Activated CD4-positive, alpha-beta T cell treated with anti-CD3 and anti-CD28 coated beads for 1 hour (primary cell): ENCODE measurements at regions not wholly inside any gene's neighbourhood (a gene's known extent, or its start where the extent isn't known, plus 50 kb on each side); places are given as distances from the start of the nearest gene placed in this dataset.
"Not testable (repeated sequence)": the region's sequence is repeated elsewhere in the genome, so short reads cannot be mapped to it uniquely, and the experiment has no call there.

Experiments
- DNase-seq: peaks from one replicate; pipeline ENCODE4 v3.0.0-alpha.2; 2020

DNA sequence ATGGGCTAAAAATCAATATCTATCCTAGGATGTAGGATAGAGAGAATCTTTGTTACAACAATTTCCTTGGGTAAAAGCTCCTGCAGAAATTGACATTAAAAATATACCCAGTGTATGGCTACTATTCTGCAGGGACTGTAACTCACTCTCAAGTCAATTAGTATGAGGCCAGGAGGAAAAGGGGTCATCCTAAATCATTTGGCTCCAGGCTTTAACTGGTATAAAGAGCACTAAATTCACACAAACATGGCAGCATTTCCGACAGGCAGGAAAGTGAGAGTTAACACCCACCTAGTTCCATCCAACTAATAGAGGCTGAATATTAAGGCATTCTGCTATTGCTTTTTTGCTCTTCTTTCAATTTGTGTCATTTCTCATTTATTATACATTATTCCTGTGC, 218.6 kb upstream of the C1orf87 start:
- DNase-seq = no peak

DNA sequence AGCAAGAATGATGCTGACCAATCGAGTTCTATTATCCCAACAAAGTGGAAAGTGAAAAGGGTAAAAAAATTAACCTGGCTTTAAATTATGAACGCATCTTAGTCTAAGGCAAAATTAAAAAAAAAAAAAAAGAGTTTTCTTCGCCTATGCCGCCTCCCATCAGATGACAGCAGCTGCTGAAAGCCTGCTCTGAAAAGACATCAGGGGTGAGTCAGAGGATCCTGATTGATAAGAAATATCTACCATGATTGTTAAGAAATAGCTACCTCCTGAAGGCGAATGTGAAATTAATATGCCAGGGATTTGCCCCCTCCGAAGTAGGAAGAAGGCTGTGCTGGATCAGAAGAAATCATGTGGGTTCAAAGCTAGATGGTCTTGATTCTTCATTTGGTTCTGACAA, 216.8 kb upstream of the C1orf87 start:
- DNase-seq = no peak

DNA sequence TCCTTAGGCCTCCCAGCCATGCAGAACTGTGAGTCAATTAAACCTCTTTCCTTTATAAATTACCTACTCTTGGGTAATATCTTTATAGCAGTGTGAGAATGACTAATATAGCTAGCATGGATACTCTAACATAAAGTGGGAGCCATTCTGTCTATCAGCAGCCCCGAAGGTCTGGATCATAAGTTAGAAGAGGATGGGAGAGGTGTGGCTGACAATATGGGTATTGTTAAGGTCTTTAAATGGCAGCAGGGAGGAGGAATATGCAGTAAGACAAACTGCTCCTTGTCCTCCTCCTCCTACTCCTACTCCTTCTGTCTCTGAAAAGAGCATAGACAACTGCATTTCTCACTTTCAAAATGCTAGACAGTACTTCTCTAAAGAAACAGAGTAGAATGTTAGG, 214.0 kb upstream of the C1orf87 start:
- DNase-seq = no peak

- no peak for DNase-seq
These were observed 210.1 kb upstream of the C1orf87 start for GRCh38 chr1:60283690-60284089.

GRCh38 chr1:60281360-60281932, 207.9 kb upstream of the C1orf87 start:
- DNase-seq = no peak

DNA sequence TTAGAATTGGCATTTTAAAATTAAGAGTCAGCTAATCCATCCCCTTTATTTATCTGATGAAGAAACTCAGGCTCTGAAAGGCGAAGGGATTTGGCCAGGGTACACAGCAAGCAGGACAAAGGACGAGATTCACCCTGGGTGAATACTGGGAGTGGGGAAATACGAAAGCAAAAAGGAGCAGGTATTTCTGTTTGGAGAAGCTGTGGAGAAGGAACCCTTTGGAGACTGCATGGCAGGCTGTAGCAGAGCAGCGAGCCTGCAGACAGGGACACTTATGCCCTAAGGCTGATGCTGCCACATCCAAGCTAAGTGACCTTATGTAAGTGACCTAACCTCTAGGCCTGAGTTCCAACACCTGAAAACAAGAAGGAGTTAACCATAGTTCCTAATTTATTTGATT, 207.2 kb upstream of the C1orf87 start:
- DNase-seq = no peak

DNA sequence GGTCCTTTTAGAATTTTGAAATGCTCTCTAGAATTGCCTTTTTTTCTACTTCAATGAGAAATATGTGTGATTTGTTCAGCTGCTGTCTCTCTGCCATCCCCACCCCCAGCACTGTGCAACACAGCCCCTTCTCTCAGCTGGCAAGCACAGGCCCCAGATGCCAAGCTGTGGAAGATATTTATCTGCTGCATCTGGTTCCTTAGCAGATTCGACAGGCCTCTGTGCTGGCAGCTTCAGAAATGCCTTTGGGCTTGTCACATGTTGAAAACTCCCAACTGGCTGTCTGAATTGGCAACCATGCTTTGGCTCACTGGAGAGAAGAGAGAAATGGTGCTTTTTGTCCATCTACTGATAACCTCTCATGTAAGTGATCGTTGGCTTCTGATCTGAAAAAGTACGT, 206.7 kb upstream of the C1orf87 start:
- DNase-seq = no peak

GRCh38 chr1:60279798-60280197, 206.2 kb upstream of the C1orf87 start:
- DNase-seq = no peak

- DNase-seq = no peak
These were observed 203.7 kb upstream of the C1orf87 start for GRCh38 chr1:60277269-60277668.

- no peak for DNase-seq
These were observed 201.1 kb upstream of the C1orf87 start for GRCh38 chr1:60274422-60275290.

DNA sequence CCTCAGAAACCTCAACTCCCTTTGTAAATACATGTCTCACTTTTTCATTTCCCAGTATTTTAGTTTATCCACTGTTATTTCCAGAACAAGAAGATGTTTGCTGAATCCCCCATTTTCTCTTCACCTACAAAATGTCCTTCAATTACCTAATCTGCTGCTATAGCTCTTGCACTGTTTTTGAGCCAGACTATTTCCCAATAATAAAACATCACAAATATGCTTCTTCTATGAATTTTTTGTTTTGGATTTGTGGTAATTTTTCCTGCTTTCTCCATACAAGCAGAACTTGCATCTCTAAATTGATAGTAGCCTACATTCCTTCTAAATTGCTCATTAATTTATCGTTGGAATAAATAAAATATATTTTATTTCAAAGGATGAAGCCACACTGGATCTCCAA, 199.6 kb upstream of the C1orf87 start:
- no peak for DNase-seq

DNA sequence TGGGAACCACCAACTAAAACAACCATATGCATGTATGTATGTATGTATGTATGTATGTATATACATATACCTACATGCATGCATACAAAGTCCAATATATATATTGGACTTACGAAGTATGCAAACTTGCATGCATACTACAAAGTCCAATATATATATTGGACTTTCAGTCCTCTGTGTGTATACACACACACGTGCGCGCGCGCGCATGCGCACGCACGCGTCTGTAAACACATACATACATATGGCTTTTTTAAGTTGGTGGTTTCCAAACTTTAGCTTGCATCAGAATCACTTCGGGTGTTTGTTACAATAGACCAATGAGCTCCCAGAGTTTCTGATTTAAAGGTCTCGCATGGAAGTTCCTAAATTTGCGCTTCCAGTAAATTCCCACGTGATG, 197.5 kb upstream of the C1orf87 start:
- no peak for DNase-seq

DNA sequence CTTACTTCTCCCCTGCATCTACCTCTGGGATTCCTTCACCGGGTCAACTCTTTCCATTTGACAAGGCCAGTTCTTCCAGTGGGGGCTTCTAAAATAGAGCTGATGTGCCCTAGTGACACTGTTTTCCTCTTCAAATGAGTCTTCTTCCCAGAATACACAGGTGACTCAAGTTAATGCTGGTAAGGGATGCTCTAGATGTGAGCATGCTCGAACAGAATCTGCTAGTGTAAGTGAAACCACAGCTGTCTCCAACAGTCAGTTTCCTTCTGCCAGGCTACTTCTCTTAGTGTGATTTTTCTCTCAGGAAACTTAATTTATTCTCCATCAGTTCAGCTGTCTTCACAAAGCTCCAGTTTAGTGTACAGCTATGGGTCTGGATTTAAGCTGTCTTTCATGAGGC, 194.9 kb upstream of the C1orf87 start:
- DNase-seq = no peak

GRCh38 chr1:60265560-60266535, 192.3 kb upstream of the C1orf87 start:
- no peak for DNase-seq

DNA sequence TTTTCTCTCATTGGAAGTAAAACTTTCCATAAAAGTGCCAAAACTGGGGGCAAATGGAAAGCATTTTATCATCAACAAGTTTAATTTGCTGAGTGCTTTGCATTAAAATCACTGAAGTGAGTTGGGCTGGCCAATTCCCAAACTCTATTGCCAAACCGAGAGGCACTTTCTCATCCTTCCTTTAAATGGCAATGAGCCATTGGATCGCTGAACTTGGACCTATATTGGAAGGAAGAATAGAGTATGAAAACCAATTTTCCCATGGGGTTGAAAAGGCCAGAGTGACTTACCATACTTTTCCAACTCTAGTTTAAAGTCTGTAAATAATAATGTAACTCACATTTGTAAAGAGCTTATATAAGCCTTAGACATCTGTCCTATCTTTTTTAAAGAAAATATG, 189.1 kb upstream of the C1orf87 start:
- no peak for DNase-seq

- DNase-seq = no peak
These were observed 184.0 kb upstream of the C1orf87 start for GRCh38 chr1:60257531-60257930.

- DNase-seq = no peak
These were observed 182.0 kb upstream of the C1orf87 start for GRCh38 chr1:60255565-60255964.

DNA sequence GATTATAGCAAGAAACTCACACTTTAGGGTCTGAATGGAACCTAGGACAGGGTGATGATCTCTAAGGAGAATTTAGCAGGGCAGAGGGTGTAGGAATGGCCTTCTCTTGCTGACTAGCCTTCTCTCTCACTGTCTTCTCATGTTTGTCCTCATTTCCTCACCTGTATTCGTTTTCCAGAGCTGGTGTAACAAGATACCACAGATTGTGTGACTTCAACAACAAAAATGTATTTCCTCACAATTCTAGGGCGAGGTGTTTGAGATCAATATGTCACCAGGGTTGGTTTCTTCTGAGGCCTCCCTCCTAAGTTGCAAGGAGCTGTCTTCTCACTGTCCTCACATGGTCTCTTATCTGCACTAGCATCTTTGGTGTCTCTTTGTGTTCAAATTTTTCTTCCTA, 177.9 kb upstream of the C1orf87 start:
- no peak for DNase-seq

- DNase-seq = not testable (repeated sequence)
These were observed 173.9 kb upstream of the C1orf87 start for GRCh38 chr1:60247467-60247866.

GRCh38 chr1:60245324-60245723, 171.8 kb upstream of the C1orf87 start:
- no peak for DNase-seq

DNA sequence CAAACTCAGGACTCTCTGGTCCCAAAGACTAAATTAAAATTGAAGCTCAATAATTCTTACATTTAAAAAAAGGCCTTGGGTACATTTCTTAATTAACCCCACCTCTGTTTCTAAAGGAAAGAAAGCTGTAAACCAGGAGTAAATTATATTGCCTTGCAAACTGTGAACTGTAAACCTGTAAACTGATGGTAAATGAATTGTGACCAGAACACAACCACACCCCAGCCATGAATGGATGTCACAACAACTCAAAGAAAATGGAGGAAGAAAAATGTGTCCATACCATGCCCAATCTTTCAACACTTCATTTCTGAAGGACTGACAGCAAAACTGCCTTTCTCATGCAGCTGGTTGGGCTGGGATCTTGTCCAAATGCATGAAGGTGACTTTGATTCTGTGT, 171.3 kb upstream of the C1orf87 start:
- DNase-seq = no peak

DNA sequence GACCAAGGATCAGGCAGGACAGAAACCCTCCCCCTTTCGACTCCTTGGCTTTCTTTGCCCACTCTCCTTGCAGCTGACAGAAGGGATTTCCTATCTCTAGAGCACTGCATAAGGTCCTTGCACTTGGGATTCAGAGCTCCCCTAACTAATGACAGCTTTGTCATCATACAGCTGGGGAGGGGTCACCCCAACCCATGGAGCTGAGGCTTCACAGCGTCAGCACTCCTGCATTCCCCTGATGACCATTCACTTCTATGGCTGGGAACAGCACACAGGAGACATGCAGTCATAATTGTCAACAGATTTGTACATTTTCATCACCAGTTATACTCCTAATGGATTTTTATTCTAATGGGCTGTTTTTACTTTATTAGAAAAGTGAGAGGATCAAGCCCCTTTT, 161.7 kb upstream of the C1orf87 start:
- no peak for DNase-seq

DNA sequence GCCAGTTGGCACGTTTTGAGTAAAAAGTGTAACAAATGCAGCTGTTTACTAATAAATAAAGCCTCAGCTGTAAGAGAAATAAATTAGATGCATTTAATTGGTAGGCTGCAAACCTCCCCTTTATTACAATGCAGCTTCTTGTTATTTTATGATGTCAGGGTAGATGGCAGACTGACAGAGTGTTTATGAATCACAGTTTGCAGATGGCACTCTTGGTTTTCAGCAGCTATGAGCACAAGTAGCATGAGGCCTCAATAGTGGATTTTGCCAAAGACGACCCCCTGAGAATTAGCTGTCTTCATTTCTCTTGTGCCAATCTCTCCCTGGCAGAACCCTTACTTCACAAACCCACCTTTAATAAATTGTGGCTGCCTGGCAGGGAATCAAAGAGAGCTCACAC, 161.2 kb upstream of the C1orf87 start:
- DNase-seq = no peak

DNA sequence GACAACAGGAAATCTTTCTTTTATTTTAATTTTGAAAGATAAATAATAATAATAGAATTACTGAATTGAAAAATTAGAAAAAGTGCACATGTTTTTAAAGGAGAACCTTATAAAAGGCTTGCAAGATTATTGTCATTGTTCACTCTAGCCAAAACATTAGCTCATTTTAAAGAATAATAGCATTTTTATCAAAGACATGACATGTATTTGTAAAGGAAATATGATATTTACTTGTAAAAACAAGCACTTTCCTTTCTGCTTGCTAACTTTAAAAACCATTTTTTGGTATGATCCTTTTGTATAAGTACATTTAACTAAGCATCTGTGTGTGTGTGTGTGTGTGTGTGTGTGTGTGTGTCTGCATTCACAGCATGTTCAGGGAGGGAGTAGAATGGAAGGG, 156.3 kb upstream of the C1orf87 start:
- DNase-seq = no peak
